HEK293T (cell line): ENCODE measurements at regions not wholly inside any gene's neighbourhood (a gene's known extent, or its start where the extent isn't known, plus 50 kb on each side); places are given as distances from the start of the nearest gene placed in this dataset.
A peak's percentile ranks its signal among the peaks of the same experiment; 100 is the strongest.

Source experiments
- CTCF ChIA-PET: fragments of 350-600 bp; formaldehyde crosslinking; extraction: SDS; loops from one replicate; lab custom pipeline; 2021; ENCODE audit warnings: antibody characterized with exemption, inconsistent platforms; lab: Yijun Ruan, JAX
- POLR2A ChIA-PET: fragments of 350-600 bp; formaldehyde crosslinking; extraction: SDS; loops from one replicate; lab custom pipeline; 2020; ENCODE audit warnings: antibody characterized with exemption, inconsistent platforms; lab: Yijun Ruan, JAX
- DNase-seq: peaks from one replicate; pipeline ENCODE4 v3.0.0; 2012; ENCODE audit warnings: mixed read lengths; ENCODE audit errors: extremely low spot score
- ARNT ChIP-seq: fragments of 450-650 bp; IDR thresholded peaks from 2 replicates; pipeline ENCODE4 v1.6.1; 2017; ENCODE audit warnings: mild to moderate bottlenecking
- BHLHE40 ChIP-seq: fragments of 450-650 bp; IDR thresholded peaks from 2 replicates; pipeline ENCODE4 v1.6.1; 2016; ENCODE audit warnings: mild to moderate bottlenecking, moderate library complexity, borderline replicate concordance
- CTBP1 ChIP-seq: fragments of 450-650 bp; IDR thresholded peaks from 2 replicates; pipeline ENCODE4 v1.6.1; 2016; ENCODE audit warnings: borderline replicate concordance
- ELF4 ChIP-seq: fragments of 450-650 bp; IDR thresholded peaks from 2 replicates; pipeline ENCODE4 v1.6.1; 2017; ENCODE audit warnings: antibody characterized with exemption
- FOXA1 ChIP-seq: fragments of 450-650 bp; IDR thresholded peaks from 2 replicates; pipeline ENCODE4 v1.6.1; 2016; ENCODE audit warnings: mild to moderate bottlenecking
- FOXK2 ChIP-seq: fragments of 450-650 bp; IDR thresholded peaks from 2 replicates; pipeline ENCODE4 v1.6.1; 2016; ENCODE audit warnings: mild to moderate bottlenecking
- FOXM1 ChIP-seq: fragments of 450-650 bp; IDR thresholded peaks from 2 replicates; pipeline ENCODE4 v1.6.1; 2017; ENCODE audit warnings: mild to moderate bottlenecking, borderline replicate concordance
- HDGF ChIP-seq: fragments of 450-650 bp; IDR thresholded peaks from 2 replicates; pipeline ENCODE4 v1.6.1; 2017; ENCODE audit warnings: antibody characterized with exemption, borderline replicate concordance
- L3MBTL2 ChIP-seq: fragments of 450-650 bp; conservative IDR thresholded peaks from 2 replicates; pipeline ENCODE4 v1.6.1; 2016; ENCODE audit warnings: mild to moderate bottlenecking
- LEF1 ChIP-seq: fragments of 450-650 bp; IDR thresholded peaks from 2 replicates; pipeline ENCODE4 v1.6.1; 2017; ENCODE audit warnings: mild to moderate bottlenecking, borderline replicate concordance
- NFRKB ChIP-seq: fragments of 450-650 bp; IDR thresholded peaks from 2 replicates; pipeline ENCODE4 v1.6.1; 2016; ENCODE audit warnings: mild to moderate bottlenecking, moderate library complexity
- PKNOX1 ChIP-seq: fragments of 450-650 bp; IDR thresholded peaks from 2 replicates; pipeline ENCODE4 v1.6.1; 2016
- SP1 ChIP-seq: fragments of 450-650 bp; IDR thresholded peaks from 2 replicates; pipeline ENCODE4 v1.6.1; 2017
- SUZ12 ChIP-seq: fragments of 450-650 bp; IDR thresholded peaks from 2 replicates; pipeline ENCODE4 v1.6.1; 2016; ENCODE audit warnings: mild to moderate bottlenecking
- TARDBP ChIP-seq: fragments of 450-650 bp; IDR thresholded peaks from 2 replicates; pipeline ENCODE4 v1.6.1; 2016
- ZNF384 ChIP-seq: fragments of 450-650 bp; IDR thresholded peaks from 2 replicates; pipeline ENCODE4 v1.6.1; 2016

- TF ChIP-seq SP1 = no peak
- no peak for TF ChIP-seq TARDBP
- no peak for TF ChIP-seq SUZ12
- no peak for TF ChIP-seq FOXA1
- no peak for TF ChIP-seq PKNOX1
- TF ChIP-seq FOXM1 = no peak
- no peak for TF ChIP-seq L3MBTL2
- TF ChIP-seq ELF4 = no peak
- TF ChIP-seq ZNF384 = no peak
- TF ChIP-seq CTBP1 = no peak
- CTCF ChIA-PET = no interaction called here
- DNase-seq = no peak
- POLR2A ChIA-PET = no interaction called here
These were observed 1164.7 kb upstream of the MAP3K7 start for GRCh38 chr6:91751526-91751925.

- POLR2A ChIA-PET = no interaction called here
- no peak for TF ChIP-seq LEF1
- TF ChIP-seq SUZ12 = no peak
- TF ChIP-seq PKNOX1 = no peak
- TF ChIP-seq L3MBTL2 = no peak
- no peak for TF ChIP-seq NFRKB
- TF ChIP-seq CTBP1 = no peak
- no peak for TF ChIP-seq BHLHE40
- no peak for TF ChIP-seq FOXM1
- no peak for TF ChIP-seq ARNT
- no peak for TF ChIP-seq FOXK2
- no peak for TF ChIP-seq SP1
- TF ChIP-seq ZNF384 = no peak
- TF ChIP-seq TARDBP = no peak
- TF ChIP-seq HDGF = no peak
- no peak for TF ChIP-seq FOXA1
- no peak for DNase-seq
- CTCF ChIA-PET = no interaction called here
These were observed 1157.7 kb upstream of the MAP3K7 start for GRCh38 chr6:91744566-91744965.

GRCh38 chr6:91743756-91744155 lies 1156.9 kb upstream of the MAP3K7 start:
- no peak for TF ChIP-seq CTBP1
- no peak for TF ChIP-seq LEF1
- TF ChIP-seq ELF4 = no peak
- TF ChIP-seq TARDBP = no peak
- TF ChIP-seq ZNF384 = no peak
- TF ChIP-seq ARNT = no peak
- no peak for TF ChIP-seq L3MBTL2
- no peak for TF ChIP-seq HDGF
- TF ChIP-seq FOXK2 = no peak
- no peak for TF ChIP-seq FOXM1
- CTCF ChIA-PET = no interaction called here
- DNase-seq = no peak
- POLR2A ChIA-PET = no interaction called here

GRCh38 chr6:91731939-91732338 lies 1145.1 kb upstream of the MAP3K7 start:
- ChIA-PET POLR2A (no interaction called here), CTCF (no interaction called here)
- no peak for TF ChIP-seq ARNT
- TF ChIP-seq FOXK2 = no peak
- no peak for TF ChIP-seq PKNOX1
- no peak for TF ChIP-seq TARDBP
- no peak for DNase-seq

- ChIA-PET CTCF (no interaction called here), POLR2A (no interaction called here)
- no peak for DNase-seq
- no peak for TF ChIP-seq FOXA1
- TF ChIP-seq HDGF = no peak
- no peak for TF ChIP-seq FOXM1
These were observed 1143.8 kb upstream of the MAP3K7 start for GRCh38 chr6:91730710-91731109.

GRCh38 chr6:91720324-91720723 lies 1133.5 kb upstream of the MAP3K7 start:
- no peak for DNase-seq
- TF ChIP-seq ELF4 = no peak
- TF ChIP-seq PKNOX1 = peak; percentile 49; the same call in 1 of the 2 replicates
- POLR2A ChIA-PET = no interaction called here
- CTCF ChIA-PET = no interaction called here

- POLR2A ChIA-PET = no interaction called here
- DNase-seq = no peak
- CTCF ChIA-PET = no interaction called here
- TF ChIP-seq SUZ12 (no peak), CTBP1 (no peak), TARDBP (no peak), HDGF (no peak), L3MBTL2 (no peak), FOXK2 (no peak), FOXA1 (no peak), NFRKB (no peak), ARNT (no peak), ZNF384 (no peak), LEF1 (no peak), BHLHE40 (no peak), PKNOX1 (no peak), FOXM1 (no peak), ELF4 (no peak), SP1 (no peak)
These were observed 1132.5 kb upstream of the MAP3K7 start for GRCh38 chr6:91719414-91719813.
